ENCODE measurements at regions not wholly inside any gene's neighbourhood (a gene's known extent, or its start where the extent isn't known, plus 50 kb on each side); places are given as distances from the start of the nearest gene placed in this dataset.

GRCh38 chr10:62578301-62578700 lies 204.1 kb downstream of the ZNF365 start:
- H3K4me2 ChIP-seq (ENCODE audit: insufficient read depth, low read length): no peak overlapping the region
- intact Hi-C loops (cut with micrococcal nuclease): no loop called here
- no peak overlapping the region for H3K9ac ChIP-seq (replicated peaks; ENCODE audit: extremely low read depth, insufficient read depth, low read length)
- H4K20me1 ChIP-seq (replicated peaks; ENCODE audit: control insufficient read depth, extremely low read depth, insufficient read depth, low read length): no peaks in the 10 kb centered on the region
- peaks cover 2 to 5% of the 10 kb centered on the region in 2 experiments for H3K27me3 ChIP-seq (ENCODE audit: control insufficient read depth in 2 of 2, insufficient read depth in 2 of 2, low read length in 2 of 2)
- H3K4me3 ChIP-seq (replicated peaks in 1 of 3; ENCODE audit: insufficient read depth in 1 of 3, low read depth in 1 of 3, low read length in 3 of 3): no peak overlapping the region
- no peak overlapping the region for H2AFZ ChIP-seq (ENCODE audit: low read depth, low read length)
- H3K4me1 ChIP-seq (ENCODE audit: control insufficient read depth, extremely low read depth, insufficient read depth, low read length): peaks cover 4% of the 10 kb centered on the region
- no peak for DNase-seq (ENCODE audit: low read depth, low spot score)
- no peak for FAIRE-seq
- H3K36me3 ChIP-seq (ENCODE audit: control insufficient read depth in 2 of 2, extremely low read depth in 1 of 2, insufficient read depth in 2 of 2, low read length in 2 of 2): no peaks in the 10 kb centered on the region
- BruUV-seq (replicated peaks): no TSS peak
- H3K27ac ChIP-seq (ENCODE audit: insufficient read depth, low read depth, low read length): no peak overlapping the region
- no peaks in the 10 kb centered on the region for H3K9me1 ChIP-seq (replicated peaks; ENCODE audit: control insufficient read depth, extremely low read depth, insufficient read depth, low read length)
- no peaks in the 10 kb centered on the region for H3K79me2 ChIP-seq (ENCODE audit: control insufficient read depth, insufficient read depth, low read length)
- dilution Hi-C loops (cut with MboI; ENCODE audit: extremely low pct_ligation_motif_present, low sequenced_read_pairs): no loop called here
- CTCF ChIA-PET: interaction anchor here (0.6 to 1.1 kb wide), 3 partner anchors 15 to 159 kb away, joined by 3 read pairs; no protein-coding TSS in a partner anchor
- TF ChIP-seq GATA2 (IDR thresholded peaks at IDR 0.05; ENCODE audit: insufficient read depth, insufficient read length, low read depth, low read length): no peak
- no peak for TF ChIP-seq FOS (IDR thresholded peaks at IDR 0.05; ENCODE audit: borderline replicate concordance, insufficient read depth, low read length)
- TF ChIP-seq MYC (IDR thresholded peaks at IDR 0.05; ENCODE audit: low read depth, low read length): no peak
- no peak for TF ChIP-seq JUN (IDR thresholded peaks at IDR 0.05; ENCODE audit: borderline replicate concordance, insufficient read depth, insufficient read length, low read depth)
- TF ChIP-seq, protein P1, sequence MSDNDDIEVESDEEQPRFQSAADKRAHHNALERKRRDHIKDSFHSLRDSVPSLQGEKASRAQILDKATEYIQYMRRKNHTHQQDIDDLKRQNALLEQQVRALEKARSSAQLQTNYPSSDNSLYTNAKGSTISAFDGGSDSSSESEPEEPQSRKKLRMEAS (IDR thresholded peaks at IDR 0.05; ENCODE audit: insufficient read depth, insufficient read length): no peak
- TF ChIP-seq EZH2 (IDR thresholded peaks at IDR 0.05; ENCODE audit: borderline replicate concordance, low read depth, low read length, severe bottlenecking): no peak
- TF ChIP-seq, protein P2, sequence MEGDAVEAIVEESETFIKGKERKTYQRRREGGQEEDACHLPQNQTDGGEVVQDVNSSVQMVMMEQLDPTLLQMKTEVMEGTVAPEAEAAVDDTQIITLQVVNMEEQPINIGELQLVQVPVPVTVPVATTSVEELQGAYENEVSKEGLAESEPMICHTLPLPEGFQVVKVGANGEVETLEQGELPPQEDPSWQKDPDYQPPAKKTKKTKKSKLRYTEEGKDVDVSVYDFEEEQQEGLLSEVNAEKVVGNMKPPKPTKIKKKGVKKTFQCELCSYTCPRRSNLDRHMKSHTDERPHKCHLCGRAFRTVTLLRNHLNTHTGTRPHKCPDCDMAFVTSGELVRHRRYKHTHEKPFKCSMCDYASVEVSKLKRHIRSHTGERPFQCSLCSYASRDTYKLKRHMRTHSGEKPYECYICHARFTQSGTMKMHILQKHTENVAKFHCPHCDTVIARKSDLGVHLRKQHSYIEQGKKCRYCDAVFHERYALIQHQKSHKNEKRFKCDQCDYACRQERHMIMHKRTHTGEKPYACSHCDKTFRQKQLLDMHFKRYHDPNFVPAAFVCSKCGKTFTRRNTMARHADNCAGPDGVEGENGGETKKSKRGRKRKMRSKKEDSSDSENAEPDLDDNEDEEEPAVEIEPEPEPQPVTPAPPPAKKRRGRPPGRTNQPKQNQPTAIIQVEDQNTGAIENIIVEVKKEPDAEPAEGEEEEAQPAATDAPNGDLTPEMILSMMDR (IDR thresholded peaks at IDR 0.05; ENCODE audit: extremely low read depth in 1 of 2, insufficient read depth in 1 of 2, low read depth in 1 of 2, low read length in 2 of 2): no peak
- TF ChIP-seq POLR2AphosphoS5 (IDR thresholded peaks at IDR 0.05; ENCODE audit: insufficient read depth, low read depth, low read length): no peak
- no peak for TF ChIP-seq POLR2A (IDR thresholded peaks at IDR 0.05; ENCODE audit: low read depth, low read length)
- POLR2A ChIA-PET: no interaction called here
- no peaks in the 10 kb centered on the region for H3K9me3 ChIP-seq (replicated peaks; ENCODE audit: control insufficient read depth, insufficient read depth, low read length)
